ENCODE measurements at regions not wholly inside any gene's neighbourhood (a gene's known extent, or its start where the extent isn't known, plus 50 kb on each side); places are given as distances from the start of the nearest gene placed in this dataset.

DNA sequence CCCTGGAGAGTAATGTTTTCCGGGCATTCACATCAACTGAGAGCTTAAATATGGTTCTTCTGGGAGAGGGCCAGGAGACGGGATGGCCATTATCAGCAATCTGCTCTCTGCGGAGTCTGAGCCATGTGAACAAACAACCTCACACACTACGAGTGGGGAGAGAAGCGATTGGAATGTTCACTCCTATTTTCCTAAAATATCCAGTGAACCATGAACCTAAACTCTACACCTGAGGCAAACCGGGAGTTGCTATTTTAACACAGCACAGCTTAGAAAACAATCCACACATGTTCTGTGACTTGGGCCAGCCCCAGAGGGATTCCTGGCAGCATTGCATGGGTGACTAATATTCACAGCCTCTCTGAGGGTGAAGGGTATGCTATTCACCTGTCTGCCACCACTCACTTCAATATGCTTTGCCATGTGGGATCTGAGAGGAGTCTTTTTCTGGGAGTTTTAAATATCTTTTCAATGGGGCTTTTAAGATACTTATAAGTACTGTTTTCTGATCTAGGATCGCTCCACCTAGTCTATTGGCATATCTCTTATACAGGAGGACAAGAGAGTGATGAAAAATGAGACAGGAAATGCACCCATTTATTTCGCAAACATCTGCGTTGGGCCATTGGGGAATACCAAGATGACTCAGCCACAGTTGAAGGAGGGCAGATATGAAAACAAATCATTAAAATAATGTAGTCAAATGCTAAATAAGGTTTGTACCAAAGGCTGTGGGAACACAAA is 72.6 kb upstream of the SERP2 start:
- TF ChIP-seq, protein P1, sequence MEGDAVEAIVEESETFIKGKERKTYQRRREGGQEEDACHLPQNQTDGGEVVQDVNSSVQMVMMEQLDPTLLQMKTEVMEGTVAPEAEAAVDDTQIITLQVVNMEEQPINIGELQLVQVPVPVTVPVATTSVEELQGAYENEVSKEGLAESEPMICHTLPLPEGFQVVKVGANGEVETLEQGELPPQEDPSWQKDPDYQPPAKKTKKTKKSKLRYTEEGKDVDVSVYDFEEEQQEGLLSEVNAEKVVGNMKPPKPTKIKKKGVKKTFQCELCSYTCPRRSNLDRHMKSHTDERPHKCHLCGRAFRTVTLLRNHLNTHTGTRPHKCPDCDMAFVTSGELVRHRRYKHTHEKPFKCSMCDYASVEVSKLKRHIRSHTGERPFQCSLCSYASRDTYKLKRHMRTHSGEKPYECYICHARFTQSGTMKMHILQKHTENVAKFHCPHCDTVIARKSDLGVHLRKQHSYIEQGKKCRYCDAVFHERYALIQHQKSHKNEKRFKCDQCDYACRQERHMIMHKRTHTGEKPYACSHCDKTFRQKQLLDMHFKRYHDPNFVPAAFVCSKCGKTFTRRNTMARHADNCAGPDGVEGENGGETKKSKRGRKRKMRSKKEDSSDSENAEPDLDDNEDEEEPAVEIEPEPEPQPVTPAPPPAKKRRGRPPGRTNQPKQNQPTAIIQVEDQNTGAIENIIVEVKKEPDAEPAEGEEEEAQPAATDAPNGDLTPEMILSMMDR (conservative IDR thresholded peaks at IDR 0.05 in 1 of 2, IDR thresholded peaks at IDR 0.05 in 1 of 2; ENCODE audit: low read depth in 1 of 2, low read length in 2 of 2): no peak
- TF ChIP-seq EZH2 (IDR thresholded peaks at IDR 0.05; ENCODE audit: low read length, missing control alignments): no peak

Data from fibroblast of lung (primary cell).